K562 (cell line): ENCODE measurements at regions not wholly inside any gene's neighbourhood (a gene's known extent, or its start where the extent isn't known, plus 50 kb on each side); places are given as distances from the start of the nearest gene placed in this dataset.

Experiments
- ATAC-seq: fragments of 200-7000 bp; cut with Tn5 transposase; 3 replicates; pipeline ENCODE4 v1.9.1; 2020; ENCODE audit warnings: moderate library complexity
- BruUV-seq: library from RNA; stranded (reverse); fragments of 400-500 nt; replicated peaks from 2 replicates; lab custom pipeline; 2021; lab: Mats Ljungman, UMichigan
- CTCF ChIA-PET: fragments of 300-600 bp; formaldehyde crosslinking; extraction: SDS; loops from one replicate; lab custom pipeline; 2021; ENCODE audit warnings: low intra/inter-chr PET ratio; lab: Yijun Ruan, JAX
- POLR2A ChIA-PET: fragments of 300-600, 350-650 bp; sonication (Branson Sonifier 250); formaldehyde crosslinking; extraction: SDS; loops from one replicate; lab custom pipeline; 2021; ENCODE audit warnings: antibody characterized with exemption, inconsistent platforms; lab: Yijun Ruan, JAX
- DNase-seq, 4 experiments: peaks; one replicate each; pipeline versions ENCODE4 v3.0.0 to v3.0.0-alpha.2; 2011 to 2018; ENCODE audit warnings: low spot score in 3 of 4, mixed read lengths in 3 of 4; ENCODE audit errors: extremely low read depth in 1 of 4
- FAIRE-seq: peaks from 2 replicates; lab custom pipeline; 2011; peaks lifted over from hg19 to GRCh38; lab: Jason Lieb, UNC
- H2AFZ ChIP-seq: 2 replicates; pipeline ENCODE4 v1.6.0; 2011; ENCODE audit warnings: low read depth, low read length, control low read depth, inconsistent platforms
- H3K27ac ChIP-seq: fragments of 200-600 bp; 3 replicates; pipeline ENCODE4 v1.8.0; 2011; ENCODE audit warnings: low read depth, mild to moderate bottlenecking, control low read depth, inconsistent platforms, low read length, moderate library complexity, mixed read lengths; ENCODE audit errors: extremely low read depth
- H3K27me3 ChIP-seq, 2 experiments: fragments of 300-600 bp in 1 of 2; 2 replicates in 1 of 2; 3 replicates in 1 of 2; pipeline versions ENCODE4 v1.6.0 to v1.8.0; 2011; ENCODE audit warnings: inconsistent platforms in 2 of 2, low read length in 2 of 2, mild to moderate bottlenecking in 1 of 2, mixed read lengths in 1 of 2, moderate library complexity in 1 of 2; ENCODE audit not compliant: control insufficient read depth in 2 of 2, insufficient read depth in 2 of 2
- H3K36me3 ChIP-seq: fragments of 300-600 bp; 3 replicates; pipeline ENCODE4 v1.8.0; 2011; ENCODE audit warnings: mild to moderate bottlenecking, low read length, inconsistent platforms; ENCODE audit not compliant: control insufficient read depth, insufficient read depth
- H3K4me1 ChIP-seq, 2 experiments: fragments of 200-600 bp in 1 of 2; replicated peaks in 1 of 2; 2 replicates in 1 of 2; 3 replicates in 1 of 2; pipeline versions ENCODE4 v1.5.1 to v1.8.0; 2011; ENCODE audit warnings: inconsistent platforms in 2 of 2, low read length in 2 of 2, mild to moderate bottlenecking in 1 of 2, mixed read lengths in 1 of 2, moderate library complexity in 1 of 2; ENCODE audit not compliant: control insufficient read depth in 2 of 2, insufficient read depth in 2 of 2
- H3K4me2 ChIP-seq: 2 replicates; pipeline ENCODE4 v1.6.1; 2011; ENCODE audit warnings: low read length, control low read depth, inconsistent platforms, mixed read lengths; ENCODE audit not compliant: insufficient read depth
- H3K4me3 ChIP-seq: fragments of 200-600 bp; sonication (generic), shearing (Covaris generic); 2 replicates; pipeline ENCODE4 v1.5.1; 2016; ENCODE audit warnings: control low read depth, inconsistent platforms
- H3K79me2 ChIP-seq: fragments of 200-600 bp; 3 replicates; pipeline ENCODE4 v1.8.0; 2011; ENCODE audit warnings: low read length, inconsistent platforms; ENCODE audit not compliant: control insufficient read depth, insufficient read depth
- H3K9ac ChIP-seq, 2 experiments: 2 replicates each; pipeline versions ENCODE4 v1.6.0 to v1.6.1; 2011; ENCODE audit warnings: low read depth in 2 of 2, low read length in 2 of 2, control low read depth in 1 of 2, inconsistent platforms in 1 of 2, mild to moderate bottlenecking in 1 of 2, mixed read lengths in 1 of 2; ENCODE audit not compliant: insufficient read depth in 1 of 2
- H3K9me1 ChIP-seq: one replicate; pipeline ENCODE4 v1.6.0; 2011; ENCODE audit warnings: inconsistent platforms, mild to moderate bottlenecking, low read length, moderate library complexity; ENCODE audit not compliant: control insufficient read depth, insufficient read depth
- H3K9me3 ChIP-seq: replicated peaks from 2 replicates; pipeline ENCODE4 v1.5.1; 2011; ENCODE audit warnings: low read depth, low read length, inconsistent platforms; ENCODE audit not compliant: control insufficient read depth, insufficient read depth
- H4K20me1 ChIP-seq: replicated peaks from 2 replicates; pipeline ENCODE4 v1.6.1; 2011; ENCODE audit warnings: low read length, inconsistent platforms, mixed read lengths; ENCODE audit not compliant: control insufficient read depth, insufficient read depth
- BCOR ChIP-seq: fragments of 450-650 bp; IDR thresholded peaks from 2 replicates; pipeline ENCODE4 v1.6.1; 2016
- CBFA2T3 ChIP-seq: fragments of 450-650 bp; IDR thresholded peaks from 2 replicates; pipeline ENCODE4 v1.6.1; 2017
- CREM ChIP-seq: IDR thresholded peaks from 2 replicates; pipeline ENCODE4 v1.6.1; 2014; ENCODE audit warnings: antibody characterized with exemption, low read depth
- ETS2 ChIP-seq: IDR thresholded peaks from 2 replicates; pipeline ENCODE4 v1.6.1; 2016; ENCODE audit warnings: borderline replicate concordance, missing genetic modification characterization, mild to moderate bottlenecking, moderate library complexity, missing compliant biosample characterization; ENCODE audit not compliant: poor library complexity, severe bottlenecking
- EZH2 ChIP-seq: IDR thresholded peaks from 2 replicates; pipeline ENCODE4 v1.6.1; 2012; ENCODE audit warnings: low read depth, mild to moderate bottlenecking, inconsistent platforms, low read length, borderline replicate concordance
- HNRNPL ChIP-seq: fragments of 200-400 bp; formaldehyde crosslinking; IDR thresholded peaks from 2 replicates; pipeline ENCODE4 v1.6.1; 2017; ENCODE audit warnings: low read depth, mild to moderate bottlenecking, low read length
- IRF1 ChIP-seq: sonication (generic); formaldehyde crosslinking; IDR thresholded peaks from 2 replicates; pipeline ENCODE4 v1.8.0; 2022; ENCODE audit warnings: missing genetic modification reagents, mild to moderate bottlenecking, borderline replicate concordance
- JUNB ChIP-seq: fragments of 450-650 bp; formaldehyde crosslinking; conservative IDR thresholded peaks from 2 replicates; pipeline ENCODE4 v1.4.0; 2020; ENCODE audit warnings: mild to moderate bottlenecking
- KDM2B ChIP-seq: fragments of 250-450 bp; sonication (Bioruptor Pico); IDR thresholded peaks from 2 replicates; pipeline ENCODE4 v1.8.0; 2021; ENCODE audit warnings: mild to moderate bottlenecking, moderate library complexity
- MCM5 ChIP-seq: fragments of 450-650 bp; IDR thresholded peaks from 2 replicates; pipeline ENCODE4 v1.6.1; 2016; ENCODE audit warnings: low read depth
- MITF ChIP-seq: IDR thresholded peaks from 2 replicates; pipeline ENCODE4 v1.6.1; 2014; ENCODE audit warnings: antibody characterized with exemption
- POLR3G ChIP-seq: IDR thresholded peaks from 2 replicates; pipeline ENCODE4 v1.6.1; 2011; ENCODE audit not compliant: insufficient read length, insufficient replicate concordance; ENCODE audit errors: extremely low read depth
- PTRF ChIP-seq: fragments of 450-650 bp; IDR thresholded peaks from 2 replicates; pipeline ENCODE4 v1.6.1; 2016; ENCODE audit warnings: mild to moderate bottlenecking, missing genetic modification characterization, missing compliant biosample characterization
- RB1 ChIP-seq: fragments of 450-650 bp; IDR thresholded peaks from 2 replicates; pipeline ENCODE4 v1.6.1; 2017; ENCODE audit warnings: low read depth, mild to moderate bottlenecking
- RBM25 ChIP-seq: fragments of 200-400 bp; formaldehyde crosslinking; IDR thresholded peaks from 2 replicates; pipeline ENCODE4 v1.6.1; 2018; ENCODE audit warnings: low read length, low read depth, moderate library complexity; ENCODE audit not compliant: severe bottlenecking
- RFX5 ChIP-seq: IDR thresholded peaks from 2 replicates; pipeline ENCODE4 v1.6.1; 2011; ENCODE audit warnings: low read depth, mild to moderate bottlenecking, improper control_type of control experiment, low read length
- YY1 ChIP-seq, 3 experiments: IDR thresholded peaks; 2 replicates each; pipeline ENCODE4 v1.6.1; 2011; ENCODE audit warnings: low read length in 2 of 3, mild to moderate bottlenecking in 2 of 3, moderate library complexity in 2 of 3, borderline replicate concordance in 1 of 3, control low read depth in 1 of 3, low read depth in 1 of 3; ENCODE audit not compliant: insufficient read depth in 3 of 3, insufficient replicate concordance in 2 of 3, control insufficient read depth in 1 of 3, insufficient read length in 1 of 3; ENCODE audit errors: extremely low read depth in 1 of 3
- ZNF316 ChIP-seq: fragments of 450-650 bp; IDR thresholded peaks from 2 replicates; pipeline ENCODE4 v1.6.1; 2016
- ZNF511 ChIP-seq: sonication (generic); formaldehyde crosslinking; IDR thresholded peaks from 2 replicates; pipeline ENCODE4 v1.8.0; 2022; ENCODE audit warnings: mild to moderate bottlenecking, missing genetic modification reagents
- ZNF561 ChIP-seq: fragments of 450-650 bp; formaldehyde crosslinking; conservative IDR thresholded peaks from 2 replicates; pipeline ENCODE4 v1.4.0; 2020; ENCODE audit warnings: mild to moderate bottlenecking, moderate library complexity
- in situ Hi-C: fragments of 300-500 bp; cut with MboI; formaldehyde crosslinking; loops from 4 replicates; pipeline ENCODE4 v1.15.0; 2018; ENCODE audit warnings: inconsistent platforms, mixed read lengths
- intact Hi-C: fragments of 100-400 bp; cut with micrococcal nuclease; formaldehyde crosslinking; loops from 2 replicates; pipeline ENCODE4 v1.14.2; 2022

- TF ChIP-seq IRF1 (CRISPR knock-in tag) = no peak
- TF ChIP-seq KDM2B = no peak
- no peak for TF ChIP-seq MCM5
- no peak for TF ChIP-seq BCOR
- TF ChIP-seq HNRNPL = no peak
- no peak for TF ChIP-seq EZH2
Measured at GRCh38 chr7:84425702-84426259, 231.2 kb upstream of the SEMA3A start (continued).

GRCh38 chr7:84422790-84423189 lies 228.2 kb upstream of the SEMA3A start:
- Histone ChIP-seq H3K27me3 (no peaks in the 10 kb centered on the region), H4K20me1 (no peaks in the 10 kb centered on the region), H3K9ac (no peak overlapping the region), H3K4me3 (no peak overlapping the region), H3K9me1 (no peaks in the 10 kb centered on the region), H2AFZ (no peak overlapping the region), H3K27ac (no peak overlapping the region), H3K4me1 (no peaks in the 10 kb centered on the region), H3K4me2 (no peak overlapping the region)
- FAIRE-seq = no peak
- ChIA-PET CTCF (no interaction called here), POLR2A (no interaction called here)
- intact Hi-C loops = no loop called here
- in situ Hi-C loops = no loop called here
- TF ChIP-seq RFX5 (no peak), ZNF511 (CRISPR knock-in tag) (no peak), RB1 (no peak), ZNF561 (no peak), POLR3G (no peak), ZNF316 (no peak), PTRF (tag) (no peak), RBM25 (no peak), CBFA2T3 (no peak), CREM (no peak), JUNB (CRISPR knock-in tag) (no peak), MITF (no peak), YY1 (IDR thresholded peaks at IDR 0.05; ENCODE audit: borderline replicate concordance in 1 of 3, control insufficient read depth in 1 of 3, extremely low read depth in 1 of 3, insufficient read depth in 3 of 3, insufficient read length in 1 of 3, insufficient replicate concordance in 2 of 3, low read depth in 1 of 3, low read length in 2 of 3) (no peak), ETS2 (tag) (no peak)
- TF ChIP-seq, all 486 proteins: peak for 0
- DNase-seq (no peak), ATAC-seq (no peak)
- Histone ChIP-seq H3K79me2 (no peaks in the 10 kb centered on the region), H3K9me3 (no peaks in the 10 kb centered on the region), H3K36me3 (no peaks in the 10 kb centered on the region)
- no TSS peak for BruUV-seq
